ENCODE measurements at regions not wholly inside any gene's neighbourhood (a gene's known extent, or its start where the extent isn't known, plus 50 kb on each side); places are given as distances from the start of the nearest gene placed in this dataset.
"Not testable (repeated sequence)": the region's sequence is repeated elsewhere in the genome, so short reads cannot be mapped to it uniquely, and the experiment has no call there.

DNA sequence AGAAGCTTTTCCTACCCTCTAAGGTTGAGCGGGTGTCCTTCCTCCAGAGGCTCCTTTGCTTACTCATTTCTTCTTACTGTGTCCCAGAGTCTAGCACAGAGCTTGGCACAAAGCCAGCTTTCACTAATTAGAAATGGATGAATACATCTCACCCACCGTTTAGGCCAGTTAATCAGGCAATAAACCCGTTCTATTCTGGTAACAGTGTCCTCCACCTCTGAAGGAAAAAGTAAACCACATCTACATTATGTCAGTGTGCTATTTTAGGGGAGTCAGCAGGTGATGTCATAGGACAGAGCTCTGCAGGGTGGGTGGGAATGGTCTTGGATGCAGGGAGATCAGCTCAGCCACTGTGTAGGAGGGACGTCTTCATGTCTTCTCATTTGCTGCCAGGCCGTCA, 109.2 kb downstream of the OSTF1 start:
- no peak for DNase-seq (ENCODE audit: low read depth in 2 of 3, low spot score in 1 of 3)

- no peak for DNase-seq (ENCODE audit: low read depth in 2 of 3, low spot score in 1 of 3)
These were observed 110.1 kb downstream of the OSTF1 start for GRCh38 chr9:75198436-75198835.

DNA sequence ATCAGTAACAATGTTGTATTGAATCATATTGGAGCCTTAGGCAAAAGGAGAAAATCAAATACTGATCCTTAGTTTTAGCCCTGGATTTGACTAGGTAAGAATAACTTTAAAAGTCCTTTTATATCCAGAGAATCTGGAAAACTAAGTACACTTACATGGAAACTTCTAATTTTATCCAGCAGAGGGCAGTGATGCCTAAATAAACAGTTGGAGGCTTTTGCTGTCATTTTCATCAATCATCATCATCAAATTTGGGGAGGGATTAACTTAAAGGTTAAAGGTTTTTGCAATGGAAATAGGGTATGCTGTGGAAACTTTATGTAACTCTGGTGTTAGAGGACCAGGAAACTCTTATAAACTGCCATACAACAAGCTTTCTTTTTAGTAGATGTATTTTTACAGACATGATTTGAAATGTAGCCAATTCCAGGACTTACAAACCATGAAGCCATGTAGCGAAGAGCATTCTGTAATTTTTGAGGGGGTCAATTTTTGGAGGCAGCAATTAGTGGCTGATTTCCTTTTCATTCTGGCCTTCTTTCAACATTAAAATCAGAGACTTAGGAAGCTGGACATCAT, 112.7 kb downstream of the OSTF1 start:
- DNase-seq (ENCODE audit: low read depth in 2 of 3, low spot score in 1 of 3), result peak in 1 of 3 donors; percentile 54

DNA sequence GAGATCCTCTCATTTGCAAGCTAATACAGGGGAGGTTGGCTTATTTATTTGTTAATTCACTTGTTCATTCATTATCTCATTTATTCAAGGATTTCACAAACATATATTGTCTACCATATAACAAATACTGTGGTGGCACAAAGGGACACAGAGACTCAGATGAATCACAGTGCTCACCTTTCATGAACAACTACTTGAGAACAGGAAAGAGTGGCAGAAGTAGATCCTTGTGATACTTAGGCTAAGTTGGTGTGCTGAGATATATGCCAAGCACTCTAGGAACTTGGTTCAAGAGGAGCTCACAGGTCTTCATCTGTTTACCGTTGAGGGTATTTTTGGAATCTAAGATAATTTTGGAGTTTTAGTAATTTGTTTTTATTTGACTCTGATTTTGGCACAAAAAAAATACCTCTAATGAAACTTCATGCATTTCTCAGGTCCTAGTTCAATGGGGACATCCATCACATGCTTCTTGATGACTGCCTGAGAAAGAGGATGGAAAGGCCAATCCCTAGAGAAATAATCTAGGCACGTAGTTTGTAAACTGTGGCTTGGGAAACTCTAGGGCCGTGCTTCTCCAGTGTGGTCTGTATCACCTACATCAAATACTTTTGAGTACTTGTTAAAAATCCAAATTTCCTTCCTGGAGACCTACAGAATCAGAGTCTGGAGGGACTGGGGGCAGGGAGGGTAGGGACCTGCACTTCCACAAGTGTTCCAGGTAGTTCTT, 113.3 kb downstream of the OSTF1 start:
- no peak for DNase-seq (ENCODE audit: low read depth in 2 of 3, low spot score in 1 of 3)

DNA sequence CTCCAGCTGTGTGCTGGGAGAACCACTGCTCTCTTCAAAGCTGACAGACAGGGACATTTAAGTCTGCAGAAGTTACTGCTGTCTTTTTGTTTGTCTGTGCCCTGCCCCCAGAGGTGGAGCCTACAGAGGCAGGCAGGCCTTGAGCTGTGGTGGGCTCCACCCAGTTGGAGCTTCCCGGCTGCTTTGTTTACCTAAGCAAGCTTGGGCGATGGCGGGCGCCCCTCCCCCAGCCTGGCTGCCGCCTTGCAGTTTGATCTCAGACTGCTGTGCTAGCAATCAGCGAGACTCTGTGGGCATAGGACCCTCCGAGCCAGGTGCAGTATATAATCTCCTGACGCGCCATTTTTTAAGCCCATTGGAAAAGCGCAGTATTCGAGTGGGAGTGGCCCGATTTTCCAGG, 119.7 kb downstream of the OSTF1 start:
- DNase-seq (ENCODE audit: low read depth in 2 of 3, low spot score in 1 of 3), result not testable (repeated sequence)

- no peak for DNase-seq (ENCODE audit: low read depth in 2 of 3, low spot score in 1 of 3)
These were observed 121.9 kb downstream of the OSTF1 start for GRCh38 chr9:75210215-75210614.

- DNase-seq (ENCODE audit: low read depth in 2 of 3, low spot score in 1 of 3), result no peak
These were observed 125.5 kb downstream of the OSTF1 start for GRCh38 chr9:75213765-75214164.

- DNase-seq (ENCODE audit: low read depth in 2 of 3, low spot score in 1 of 3), result no peak
These were observed 138.3 kb downstream of the OSTF1 start for GRCh38 chr9:75226403-75227139.

- DNase-seq (ENCODE audit: low read depth in 2 of 3, low spot score in 1 of 3), result no peak
These were observed 140.6 kb downstream of the OSTF1 start for GRCh38 chr9:75228893-75229292.

- DNase-seq (ENCODE audit: low read depth in 2 of 3, low spot score in 1 of 3), result no peak
These were observed 141.5 kb downstream of the OSTF1 start for GRCh38 chr9:75229605-75230332.

DNA sequence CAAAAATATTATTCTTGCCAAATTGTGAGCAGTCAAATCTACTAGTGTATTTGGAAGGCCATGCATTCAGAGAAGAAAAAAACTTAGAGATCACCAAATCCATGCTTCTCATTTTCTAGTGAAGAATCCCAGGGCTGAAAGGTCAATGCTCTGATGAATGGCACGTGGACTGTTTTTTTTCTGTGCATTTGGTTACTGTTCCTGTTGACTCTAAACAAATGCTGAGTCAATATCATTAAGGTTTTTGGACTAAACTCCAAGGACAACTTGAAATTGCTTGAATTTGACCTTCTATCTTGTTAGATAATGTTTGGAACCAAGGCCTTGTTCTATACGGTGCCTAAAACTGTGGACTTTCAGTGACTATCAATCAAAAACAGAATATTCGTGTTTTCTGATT, 142.2 kb downstream of the OSTF1 start:
- no peak for DNase-seq (ENCODE audit: low read depth in 2 of 3, low spot score in 1 of 3)

- DNase-seq (ENCODE audit: low read depth in 2 of 3, low spot score in 1 of 3), result no peak
These were observed 142.9 kb downstream of the OSTF1 start for GRCh38 chr9:75231167-75231566.

GRCh38 chr9:75233011-75233410, 144.7 kb downstream of the OSTF1 start:
- DNase-seq (ENCODE audit: low read depth in 2 of 3, low spot score in 1 of 3), result no peak

- no peak for DNase-seq (ENCODE audit: low read depth in 2 of 3, low spot score in 1 of 3)
These were observed 147.3 kb downstream of the OSTF1 start for GRCh38 chr9:75235632-75236031.

DNA sequence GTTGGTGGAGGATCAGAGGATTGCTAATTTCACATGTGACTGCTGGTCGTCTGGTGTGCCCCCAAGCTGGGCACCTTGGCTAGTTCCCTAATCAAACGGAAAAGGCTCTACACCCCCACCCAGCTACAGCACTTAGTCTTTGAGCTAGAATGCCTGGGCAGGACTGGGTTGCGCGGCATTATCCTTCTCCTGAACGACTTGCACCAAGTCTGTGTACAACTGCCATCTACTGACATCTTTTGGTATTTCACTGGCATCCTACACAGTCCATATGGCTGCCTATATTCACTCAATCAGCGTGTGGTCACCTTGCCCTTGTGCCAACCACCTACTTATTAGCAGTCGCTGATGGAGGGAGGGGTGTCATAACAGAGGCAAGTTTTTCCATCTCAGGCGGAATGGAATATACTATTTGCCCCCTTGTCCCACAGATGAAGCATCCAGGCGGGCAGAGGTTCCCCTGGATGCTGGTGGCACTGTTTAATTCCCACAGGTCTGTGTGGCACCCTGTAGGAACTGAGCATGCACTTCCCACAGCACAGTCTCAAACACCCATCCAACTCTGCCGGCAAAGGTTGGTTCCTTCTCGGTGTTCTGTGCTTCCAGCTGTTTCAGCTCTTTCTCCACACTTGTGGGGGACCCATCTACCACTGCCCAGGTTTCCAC, 150.1 kb downstream of the OSTF1 start:
- peak in 2 of 3 donors; percentile 21 to 50 for DNase-seq (ENCODE audit: low read depth in 2 of 3, low spot score in 1 of 3)

- DNase-seq (ENCODE audit: low read depth in 2 of 3, low spot score in 1 of 3), result no peak
These were observed 150.9 kb downstream of the OSTF1 start for GRCh38 chr9:75239176-75239575.

- DNase-seq (ENCODE audit: low read depth in 2 of 3, low spot score in 1 of 3), result no peak
These were observed 154.1 kb downstream of the OSTF1 start for GRCh38 chr9:75242426-75242825.

DNA sequence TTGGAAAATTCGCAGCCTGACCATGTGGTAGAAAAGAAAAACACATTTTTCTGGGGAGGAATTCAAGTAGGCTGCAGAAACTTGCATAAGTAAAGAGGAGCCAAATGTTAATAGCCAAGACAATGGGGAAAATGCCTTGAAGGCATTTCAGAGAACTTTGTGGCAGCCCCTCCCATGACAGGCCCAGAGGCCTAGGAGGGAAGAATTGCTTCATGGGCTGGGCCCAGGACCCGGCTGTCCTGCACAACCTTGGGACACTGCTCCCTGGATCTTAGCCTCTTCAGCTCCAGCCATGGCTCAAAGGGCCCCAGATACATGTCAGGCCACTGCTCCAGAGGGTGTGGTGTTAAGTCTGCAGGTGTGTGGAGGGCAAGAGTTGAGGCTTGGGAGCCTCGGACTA, 158.6 kb downstream of the OSTF1 start:
- no peak for DNase-seq (ENCODE audit: low read depth in 2 of 3, low spot score in 1 of 3)

DNA sequence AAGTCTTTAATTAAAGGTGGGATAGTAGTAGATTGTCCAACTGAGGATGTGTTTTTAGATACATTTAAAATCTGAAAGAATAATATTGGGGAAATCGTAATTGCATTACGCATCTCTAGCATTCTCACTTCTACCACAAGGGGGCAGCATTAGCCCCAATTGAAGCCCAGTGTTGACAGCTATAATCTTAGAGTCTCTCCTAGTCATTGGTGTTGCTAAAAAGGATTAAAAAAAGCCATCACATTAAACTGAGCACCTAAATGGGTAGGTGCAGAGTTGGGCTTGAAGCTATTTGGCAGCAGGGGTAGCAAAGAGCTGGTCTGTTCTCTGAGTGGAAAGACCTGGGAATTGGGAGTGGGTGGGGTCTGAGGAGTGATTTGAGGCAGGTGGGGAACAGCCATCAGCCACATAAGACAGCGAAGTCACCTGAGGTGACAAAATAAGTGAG, 177.2 kb downstream of the OSTF1 start:
- peak; percentile 12 to 63 (median 25) for DNase-seq (ENCODE audit: low read depth in 2 of 3, low spot score in 1 of 3)

- DNase-seq (ENCODE audit: low read depth in 2 of 3, low spot score in 1 of 3), result no peak
These were observed 180.9 kb downstream of the OSTF1 start for GRCh38 chr9:75269197-75269596.

DNA sequence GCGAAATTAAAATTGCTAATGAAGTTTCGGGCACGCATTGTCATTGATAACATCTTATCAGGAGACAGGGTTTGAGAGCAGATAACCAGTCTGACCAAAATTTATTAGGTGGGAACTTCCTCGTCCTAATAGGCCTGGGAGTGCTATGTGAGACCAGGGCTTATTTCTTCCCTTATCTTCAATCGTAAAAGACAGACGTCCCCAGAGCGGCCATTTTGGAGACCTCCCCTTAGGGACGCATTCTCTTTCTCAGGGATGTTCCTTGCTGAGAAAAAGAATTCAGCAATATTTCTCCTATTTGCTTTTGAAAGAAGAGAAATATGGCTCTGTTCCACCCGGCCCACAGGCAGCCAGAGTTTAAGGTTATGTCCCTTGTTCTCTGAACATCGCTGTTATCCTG, 184.7 kb downstream of the OSTF1 start:
- DNase-seq (ENCODE audit: low read depth in 2 of 3, low spot score in 1 of 3), result not testable (repeated sequence)

Measured in stimulated activated CD4-positive, alpha-beta T cell treated with anti-CD3 and anti-CD28 coated beads, Interleukin-12 subunit alpha, Interleukin-12 subunit beta, amount 100 ng/mL, for 48 hours (primary cell).